Panc1 (cell line): ENCODE measurements at regions not wholly inside any gene's neighbourhood (a gene's known extent, or its start where the extent isn't known, plus 50 kb on each side); places are given as distances from the start of the nearest gene placed in this dataset.

Experiments
- ATAC-seq: fragments of 200-7000 bp; cut with Tn5 transposase; 2 replicates; pipeline ENCODE4 v1.9.1; 2020; ENCODE audit warnings: mild to moderate bottlenecking, moderate library complexity
- BruUV-seq: library from RNA; stranded (reverse); fragments of 400-500 nt; replicated peaks from 2 replicates; lab custom pipeline; 2021; lab: Mats Ljungman, UMichigan
- CTCF ChIA-PET: fragments of 300-600 bp; sonication (Branson Sonifier 250); formaldehyde crosslinking; loops from one replicate; lab custom pipeline; 2022; ENCODE audit warnings: antibody characterized with exemption; lab: Charles Lee
- POLR2A ChIA-PET: fragments of 300-600 bp; sonication (Branson Sonifier 250); formaldehyde crosslinking; loops from one replicate; lab custom pipeline; 2022; ENCODE audit warnings: antibody characterized with exemption; lab: Charles Lee
- DNase-seq: peaks from one replicate; pipeline ENCODE4 v3.0.0-alpha.2; 2010; ENCODE audit warnings: low read depth, low spot score
- H3K27ac ChIP-seq: 2 replicates; pipeline ENCODE4 v1.5.1; 2011; ENCODE audit warnings: mild to moderate bottlenecking, low read length, inconsistent platforms
- H3K27me3 ChIP-seq: fragments of 200-500 bp; sonication (Bioruptor generic); 2 replicates; pipeline ENCODE4 v1.6.0; 2014; ENCODE audit warnings: low read length, inconsistent platforms; ENCODE audit not compliant: control insufficient read depth, insufficient read depth
- H3K36me3 ChIP-seq: fragments of 200-500 bp; sonication (Bioruptor generic); 2 replicates; pipeline ENCODE4 v1.5.1; 2014; ENCODE audit warnings: inconsistent platforms, mild to moderate bottlenecking, low read length, moderate library complexity; ENCODE audit not compliant: control insufficient read depth, insufficient read depth
- H3K4me1 ChIP-seq: 2 replicates; pipeline ENCODE4 v1.5.1; 2011; ENCODE audit warnings: inconsistent platforms, mild to moderate bottlenecking, low read length, moderate library complexity; ENCODE audit not compliant: control insufficient read depth, insufficient read depth
- H3K4me3 ChIP-seq, 2 experiments: 2 replicates each; pipeline ENCODE4 v1.5.1; 2011 to 2012; ENCODE audit warnings: low read depth in 2 of 2, low read length in 2 of 2, mild to moderate bottlenecking in 2 of 2, inconsistent platforms in 1 of 2, moderate library complexity in 1 of 2
- H3K9me3 ChIP-seq: fragments of 200-500 bp; sonication (Bioruptor generic); 2 replicates; pipeline ENCODE4 v1.5.1; 2014; ENCODE audit warnings: low read depth, mild to moderate bottlenecking, inconsistent platforms, low read length, moderate library complexity; ENCODE audit not compliant: control insufficient read depth, insufficient read depth
- CTCF ChIP-seq: fragments of 450-650 bp; IDR thresholded peaks from 2 replicates; pipeline ENCODE4 v1.5.1; 2017; ENCODE audit warnings: mild to moderate bottlenecking
- POLR2AphosphoS5 ChIP-seq: IDR thresholded peaks from 2 replicates; pipeline ENCODE4 v1.6.1; 2012; ENCODE audit warnings: mild to moderate bottlenecking, low read depth, low read length, moderate library complexity
- REST ChIP-seq, 2 experiments: IDR thresholded peaks; 2 replicates each; pipeline ENCODE4 v1.6.1; 2011 to 2012; ENCODE audit warnings: low read depth in 2 of 2, control low read depth in 1 of 2, low read length in 1 of 2, mild to moderate bottlenecking in 1 of 2, moderate library complexity in 1 of 2; ENCODE audit not compliant: insufficient read depth in 1 of 2
- SIN3A ChIP-seq: IDR thresholded peaks from 2 replicates; pipeline ENCODE4 v1.6.1; 2012; ENCODE audit warnings: low read depth, mild to moderate bottlenecking, low read length, moderate library complexity, borderline replicate concordance; ENCODE audit not compliant: insufficient read depth
- TCF7L2 ChIP-seq: IDR thresholded peaks from 2 replicates; pipeline ENCODE4 v1.6.1; 2011; ENCODE audit warnings: mild to moderate bottlenecking, low read depth, low read length, inconsistent platforms
- in situ Hi-C: cut with HindIII; loops from 2 replicates; pipeline ENCODE4 v1.10.0; 2016; ENCODE audit warnings: low sequenced_read_pairs, low pct_unique_long_range_greater_than_20kb
- intact Hi-C: fragments of 100-400 bp; cut with micrococcal nuclease; formaldehyde crosslinking; loops from one replicate; pipeline ENCODE4 v1.10.0; 2022; ENCODE audit not compliant: unreplicated experiment

- ATAC-seq (no peak), DNase-seq (no peak)
- no peak overlapping the region for H3K4me3 ChIP-seq
- no peaks in the 10 kb centered on the region for H3K27me3 ChIP-seq
- intact Hi-C loops (no loop called here), in situ Hi-C loops (no loop called here)
- no peaks in the 10 kb centered on the region for H3K36me3 ChIP-seq
- no TSS peak for BruUV-seq
- ChIA-PET CTCF (no interaction called here), POLR2A (no interaction called here)
- no peak overlapping the region for H3K27ac ChIP-seq
- no peaks in the 10 kb centered on the region for H3K4me1 ChIP-seq
- TF ChIP-seq TCF7L2 (no peak), SIN3A (no peak), POLR2AphosphoS5 (no peak), CTCF (no peak), REST (IDR thresholded peaks at IDR 0.05; ENCODE audit: insufficient read depth in 1 of 2, low read depth in 2 of 2, low read length in 1 of 2) (no peak)
- H3K9me3 ChIP-seq: no peaks in the 10 kb centered on the region
Observed at GRCh38 chr13:66068683-66069082, 1161.5 kb downstream of the PCDH9 start.

GRCh38 chr13:66048888-66049287 lies 1181.2 kb downstream of the PCDH9 start:
- in situ Hi-C loops (no loop called here), intact Hi-C loops (no loop called here)
- CTCF ChIA-PET: no interaction called here
- DNase-seq (no peak), ATAC-seq (no peak)
- no peaks in the 10 kb centered on the region for H3K36me3 ChIP-seq
- H3K9me3 ChIP-seq: no peaks in the 10 kb centered on the region
- H3K27ac ChIP-seq: no peak overlapping the region
- no peaks in the 10 kb centered on the region for H3K27me3 ChIP-seq
- TF ChIP-seq POLR2AphosphoS5 (no peak), CTCF (no peak), SIN3A (no peak), REST (IDR thresholded peaks at IDR 0.05; ENCODE audit: insufficient read depth in 1 of 2, low read depth in 2 of 2, low read length in 1 of 2) (no peak), TCF7L2 (no peak)
- POLR2A ChIA-PET: no interaction called here
- no peak overlapping the region for H3K4me3 ChIP-seq
- H3K4me1 ChIP-seq: no peaks in the 10 kb centered on the region
- no TSS peak for BruUV-seq
